ENCODE measurements at regions not wholly inside any gene's neighbourhood (a gene's known extent, or its start where the extent isn't known, plus 50 kb on each side); places are given as distances from the start of the nearest gene placed in this dataset.

GRCh38 chr9:16075696-16076095 is 522.9 kb downstream of the CCDC171 start:
- Histone ChIP-seq H3K4me1 (ENCODE audit: control insufficient read depth, insufficient read depth, low read length) (no peaks in the 10 kb centered on the region), H3K9me3 (ENCODE audit: control insufficient read depth, insufficient read depth, low read depth, low read length) (no peaks in the 10 kb centered on the region), H3K36me3 (ENCODE audit: control insufficient read depth, insufficient read depth, low read length) (no peaks in the 10 kb centered on the region), H3K4me3 (ENCODE audit: low read depth in 2 of 2, low read length in 2 of 2) (no peak overlapping the region), H3K27ac (ENCODE audit: low read length) (no peak overlapping the region), H3K27me3 (ENCODE audit: control insufficient read depth, insufficient read depth, low read length) (no peaks in the 10 kb centered on the region)
- in situ Hi-C loops (cut with HindIII; ENCODE audit: low pct_unique_long_range_greater_than_20kb, low sequenced_read_pairs): no loop called here
- ChIA-PET POLR2A (no interaction called here), CTCF (no interaction called here)
- intact Hi-C loops (cut with micrococcal nuclease; ENCODE audit: unreplicated experiment): no loop called here
- DNase-seq (ENCODE audit: low read depth, low spot score): no peak
- TF ChIP-seq, protein P1, sequence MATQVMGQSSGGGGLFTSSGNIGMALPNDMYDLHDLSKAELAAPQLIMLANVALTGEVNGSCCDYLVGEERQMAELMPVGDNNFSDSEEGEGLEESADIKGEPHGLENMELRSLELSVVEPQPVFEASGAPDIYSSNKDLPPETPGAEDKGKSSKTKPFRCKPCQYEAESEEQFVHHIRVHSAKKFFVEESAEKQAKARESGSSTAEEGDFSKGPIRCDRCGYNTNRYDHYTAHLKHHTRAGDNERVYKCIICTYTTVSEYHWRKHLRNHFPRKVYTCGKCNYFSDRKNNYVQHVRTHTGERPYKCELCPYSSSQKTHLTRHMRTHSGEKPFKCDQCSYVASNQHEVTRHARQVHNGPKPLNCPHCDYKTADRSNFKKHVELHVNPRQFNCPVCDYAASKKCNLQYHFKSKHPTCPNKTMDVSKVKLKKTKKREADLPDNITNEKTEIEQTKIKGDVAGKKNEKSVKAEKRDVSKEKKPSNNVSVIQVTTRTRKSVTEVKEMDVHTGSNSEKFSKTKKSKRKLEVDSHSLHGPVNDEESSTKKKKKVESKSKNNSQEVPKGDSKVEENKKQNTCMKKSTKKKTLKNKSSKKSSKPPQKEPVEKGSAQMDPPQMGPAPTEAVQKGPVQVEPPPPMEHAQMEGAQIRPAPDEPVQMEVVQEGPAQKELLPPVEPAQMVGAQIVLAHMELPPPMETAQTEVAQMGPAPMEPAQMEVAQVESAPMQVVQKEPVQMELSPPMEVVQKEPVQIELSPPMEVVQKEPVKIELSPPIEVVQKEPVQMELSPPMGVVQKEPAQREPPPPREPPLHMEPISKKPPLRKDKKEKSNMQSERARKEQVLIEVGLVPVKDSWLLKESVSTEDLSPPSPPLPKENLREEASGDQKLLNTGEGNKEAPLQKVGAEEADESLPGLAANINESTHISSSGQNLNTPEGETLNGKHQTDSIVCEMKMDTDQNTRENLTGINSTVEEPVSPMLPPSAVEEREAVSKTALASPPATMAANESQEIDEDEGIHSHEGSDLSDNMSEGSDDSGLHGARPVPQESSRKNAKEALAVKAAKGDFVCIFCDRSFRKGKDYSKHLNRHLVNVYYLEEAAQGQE (IDR thresholded peaks at IDR 0.05; ENCODE audit: insufficient read depth in 1 of 2, low read depth in 2 of 2, low read length in 1 of 2): no peak
- no peak for TF ChIP-seq SIN3A (IDR thresholded peaks at IDR 0.05; ENCODE audit: borderline replicate concordance, insufficient read depth, low read depth, low read length)
- TF ChIP-seq CTCF (IDR thresholded peaks at IDR 0.05): no peak
- TF ChIP-seq POLR2AphosphoS5 (IDR thresholded peaks at IDR 0.05; ENCODE audit: low read depth, low read length): no peak
- no peak for TF ChIP-seq TCF7L2 (IDR thresholded peaks at IDR 0.05; ENCODE audit: low read depth, low read length)
- BruUV-seq (replicated peaks): no TSS peak
- no peak for ATAC-seq

DNA sequence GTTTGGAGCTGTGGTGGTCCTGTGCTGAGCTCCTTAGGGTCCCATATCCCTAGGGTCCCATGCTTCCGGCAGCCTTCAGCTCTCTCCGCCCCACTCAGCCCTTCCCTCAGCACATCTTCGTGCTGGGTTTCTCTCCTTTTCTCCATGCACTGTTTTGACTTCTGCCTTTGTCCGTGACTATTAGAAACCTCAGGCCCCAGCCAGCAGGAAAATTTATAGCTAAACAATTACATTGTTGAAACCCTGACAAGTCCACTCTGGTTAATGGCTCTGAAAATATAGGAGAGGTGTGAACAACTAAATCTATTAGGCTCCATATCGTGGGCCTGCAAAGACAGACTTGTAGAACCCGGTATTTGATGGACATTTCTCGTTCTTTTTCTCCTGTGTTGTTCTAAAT is 523.7 kb downstream of the CCDC171 start:
- no peak for TF ChIP-seq SIN3A (IDR thresholded peaks at IDR 0.05; ENCODE audit: borderline replicate concordance, insufficient read depth, low read depth, low read length)
- TF ChIP-seq TCF7L2 (IDR thresholded peaks at IDR 0.05; ENCODE audit: low read depth, low read length): no peak
- TF ChIP-seq CTCF (IDR thresholded peaks at IDR 0.05): no peak
- TF ChIP-seq POLR2AphosphoS5 (IDR thresholded peaks at IDR 0.05; ENCODE audit: low read depth, low read length): no peak
- TF ChIP-seq, protein P1 (IDR thresholded peaks at IDR 0.05; ENCODE audit: insufficient read depth in 1 of 2, low read depth in 2 of 2, low read length in 1 of 2): no peak
- no peak for DNase-seq (ENCODE audit: low read depth, low spot score)
- ChIA-PET POLR2A (no interaction called here), CTCF (no interaction called here)
- Histone ChIP-seq H3K27ac (ENCODE audit: low read length) (no peak overlapping the region), H3K36me3 (ENCODE audit: control insufficient read depth, insufficient read depth, low read length) (no peaks in the 10 kb centered on the region), H3K4me3 (ENCODE audit: low read depth in 2 of 2, low read length in 2 of 2) (no peak overlapping the region), H3K27me3 (ENCODE audit: control insufficient read depth, insufficient read depth, low read length) (no peaks in the 10 kb centered on the region), H3K4me1 (ENCODE audit: control insufficient read depth, insufficient read depth, low read length) (no peaks in the 10 kb centered on the region), H3K9me3 (ENCODE audit: control insufficient read depth, insufficient read depth, low read depth, low read length) (no peaks in the 10 kb centered on the region)
- in situ Hi-C loops (cut with HindIII; ENCODE audit: low pct_unique_long_range_greater_than_20kb, low sequenced_read_pairs) (no loop called here), intact Hi-C loops (cut with micrococcal nuclease; ENCODE audit: unreplicated experiment) (no loop called here)
- BruUV-seq (replicated peaks): no TSS peak
- no peak for ATAC-seq
